ENCODE measurements at regions not wholly inside any gene's neighbourhood (a gene's known extent, or its start where the extent isn't known, plus 50 kb on each side); places are given as distances from the start of the nearest gene placed in this dataset.

- TF ChIP-seq EGR1 (IDR thresholded peaks at IDR 0.05; ENCODE audit: low read depth) (no peak), CEBPB (IDR thresholded peaks at IDR 0.05; ENCODE audit: low read depth) (no peak)
- ChIA-PET POLR2A (no interaction called here), RAD21 (ENCODE audit: low non-redundant PET in 1 of 2, low total read pairs in 2 of 2, uncharacterized antibody in 2 of 2, unreplicated experiment in 2 of 2) (no interaction called here), CTCF (no interaction called here)
- H2AFZ ChIP-seq (ENCODE audit: low read depth, low read length, poor library complexity, severe bottlenecking): no peak overlapping the region
- H4K20me1 ChIP-seq (ENCODE audit: insufficient read depth): no peaks in the 10 kb centered on the region
- no peaks in the 10 kb centered on the region for H3K9me3 ChIP-seq (ENCODE audit: control insufficient read depth in 1 of 2, insufficient read depth in 1 of 2, low read depth in 1 of 2, low read length in 2 of 2)
- peaks cover 0 to 7% of the 10 kb centered on the region in 2 experiments; a peak in 2 of 4 replicates for H3K4me1 ChIP-seq (ENCODE audit: control insufficient read depth in 1 of 2, insufficient read depth in 2 of 2, low read length in 2 of 2)
- no peak overlapping the region for H3K9ac ChIP-seq (ENCODE audit: low read length)
- intact Hi-C loops (cut with micrococcal nuclease): no loop called here
- ATAC-seq (no peak), DNase-seq (ENCODE audit: low read depth, low spot score) (no peak)
- no peak overlapping the region for H3K4me2 ChIP-seq (ENCODE audit: low read length)
- no peaks in the 10 kb centered on the region for H3K27me3 ChIP-seq (ENCODE audit: insufficient read depth, low read length)
- no peaks in the 10 kb centered on the region for H3K79me2 ChIP-seq (ENCODE audit: insufficient read depth, low read length)
- H3K27ac ChIP-seq (ENCODE audit: low read depth, low read length): no peak overlapping the region
- no peaks in the 10 kb centered on the region for H3K9me2 ChIP-seq (ENCODE audit: insufficient read depth)
- no TSS peak for BruUV-seq (replicated peaks)
- no peaks in the 10 kb centered on the region for H3K36me3 ChIP-seq (ENCODE audit: control insufficient read depth in 1 of 2, insufficient read depth in 2 of 2, low read length in 2 of 2)
- no peak overlapping the region for H3K4me3 ChIP-seq (replicated peaks in 1 of 2; ENCODE audit: low read depth in 1 of 2, low read length in 2 of 2)
Observed at GRCh38 chr12:92226961-92227360, 81.3 kb upstream of the BTG1 start.

- Histone ChIP-seq H2AFZ (ENCODE audit: low read depth, low read length, poor library complexity, severe bottlenecking) (no peak overlapping the region), H3K79me2 (ENCODE audit: insufficient read depth, low read length) (no peaks in the 10 kb centered on the region), H3K27me3 (ENCODE audit: insufficient read depth, low read length) (no peaks in the 10 kb centered on the region), H3K4me3 (replicated peaks in 1 of 2; ENCODE audit: low read depth in 1 of 2, low read length in 2 of 2) (no peak overlapping the region), H4K20me1 (ENCODE audit: insufficient read depth) (no peaks in the 10 kb centered on the region), H3K27ac (ENCODE audit: low read depth, low read length) (no peak overlapping the region), H3K36me3 (ENCODE audit: control insufficient read depth in 1 of 2, insufficient read depth in 2 of 2, low read length in 2 of 2) (no peaks in the 10 kb centered on the region), H3K9me3 (ENCODE audit: control insufficient read depth in 1 of 2, insufficient read depth in 1 of 2, low read depth in 1 of 2, low read length in 2 of 2) (no peaks in the 10 kb centered on the region), H3K4me2 (ENCODE audit: low read length) (no peak overlapping the region), H3K4me1 (ENCODE audit: control insufficient read depth in 1 of 2, insufficient read depth in 2 of 2, low read length in 2 of 2) (peaks cover 0 to 7% of the 10 kb centered on the region in 2 experiments; a peak in 2 of 4 replicates), H3K9me2 (ENCODE audit: insufficient read depth) (no peaks in the 10 kb centered on the region), H3K9ac (ENCODE audit: low read length) (no peak overlapping the region)
- intact Hi-C loops (cut with micrococcal nuclease): no loop called here
- ChIA-PET CTCF (no interaction called here), RAD21 (ENCODE audit: low non-redundant PET in 1 of 2, low total read pairs in 2 of 2, uncharacterized antibody in 2 of 2, unreplicated experiment in 2 of 2) (no interaction called here), POLR2A (no interaction called here)
- DNase-seq (ENCODE audit: low read depth, low spot score) (no peak), ATAC-seq (no peak)
- BruUV-seq (replicated peaks): no TSS peak
- TF ChIP-seq ELF1 (IDR thresholded peaks at IDR 0.05; ENCODE audit: borderline replicate concordance, low read depth) (no peak), CBX3 (IDR thresholded peaks at IDR 0.05; ENCODE audit: low read depth) (no peak), EZH2phosphoT487 (IDR thresholded peaks at IDR 0.05; ENCODE audit: borderline replicate concordance) (no peak), REST (IDR thresholded peaks at IDR 0.05; ENCODE audit: low read depth) (no peak), ZNF274 (IDR thresholded peaks at IDR 0.05; ENCODE audit: low read depth, low read length) (no peak), FOSL1 (IDR thresholded peaks at IDR 0.05; ENCODE audit: low read depth) (no peak), CTCF (IDR thresholded peaks at IDR 0.05 in 2 of 3, conservative IDR thresholded peaks at IDR 0.05 in 1 of 3; ENCODE audit: borderline replicate concordance in 1 of 3, insufficient read depth in 1 of 3, low read depth in 2 of 3, low read length in 2 of 3) (no peak), ZFX (IDR thresholded peaks at IDR 0.05) (no peak), POLR2A (IDR thresholded peaks at IDR 0.05; ENCODE audit: borderline replicate concordance, extremely low read depth, insufficient read depth, insufficient read length) (no peak), YY1 (IDR thresholded peaks at IDR 0.05; ENCODE audit: extremely low read depth, insufficient replicate concordance, low read depth, low read length) (no peak), MAX (IDR thresholded peaks at IDR 0.05) (no peak)
Observed at GRCh38 chr12:92226071-92226661, 80.5 kb upstream of the BTG1 start.

All from HCT116 (cell line).